ENCODE measurements at regions not wholly inside any gene's neighbourhood (a gene's known extent, or its start where the extent isn't known, plus 50 kb on each side); places are given as distances from the start of the nearest gene placed in this dataset.

DNA sequence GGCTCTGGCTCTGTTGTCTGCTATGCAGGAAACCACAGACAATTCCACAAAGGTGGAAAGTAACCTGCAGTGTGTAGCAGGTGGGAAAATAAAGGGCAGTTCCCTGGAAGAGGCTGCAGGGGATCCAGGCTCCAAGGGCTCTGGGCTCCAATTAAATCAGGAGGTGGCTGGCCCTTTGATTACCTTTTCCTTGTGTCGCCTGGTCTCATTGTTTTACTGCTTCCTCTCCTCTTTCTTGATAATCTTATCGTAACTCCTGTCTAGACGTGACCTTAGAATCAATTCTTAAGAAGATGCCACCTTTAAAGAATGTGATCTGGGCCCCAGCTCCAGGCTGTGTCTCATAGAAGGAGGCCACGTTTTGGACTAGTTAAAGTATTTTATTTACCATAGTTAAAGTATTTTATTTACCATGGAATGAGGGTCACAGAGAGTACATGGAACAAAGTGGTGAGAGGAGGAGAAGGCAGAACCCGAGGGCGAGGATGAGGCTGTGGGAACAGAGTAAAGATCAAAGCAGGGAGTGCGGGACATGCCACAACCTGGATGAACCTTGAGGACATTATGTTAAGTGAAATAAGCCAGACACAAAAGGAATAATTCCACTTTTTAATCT lies 237.5 kb upstream of the STT3B start:
- TF ChIP-seq, protein P1, sequence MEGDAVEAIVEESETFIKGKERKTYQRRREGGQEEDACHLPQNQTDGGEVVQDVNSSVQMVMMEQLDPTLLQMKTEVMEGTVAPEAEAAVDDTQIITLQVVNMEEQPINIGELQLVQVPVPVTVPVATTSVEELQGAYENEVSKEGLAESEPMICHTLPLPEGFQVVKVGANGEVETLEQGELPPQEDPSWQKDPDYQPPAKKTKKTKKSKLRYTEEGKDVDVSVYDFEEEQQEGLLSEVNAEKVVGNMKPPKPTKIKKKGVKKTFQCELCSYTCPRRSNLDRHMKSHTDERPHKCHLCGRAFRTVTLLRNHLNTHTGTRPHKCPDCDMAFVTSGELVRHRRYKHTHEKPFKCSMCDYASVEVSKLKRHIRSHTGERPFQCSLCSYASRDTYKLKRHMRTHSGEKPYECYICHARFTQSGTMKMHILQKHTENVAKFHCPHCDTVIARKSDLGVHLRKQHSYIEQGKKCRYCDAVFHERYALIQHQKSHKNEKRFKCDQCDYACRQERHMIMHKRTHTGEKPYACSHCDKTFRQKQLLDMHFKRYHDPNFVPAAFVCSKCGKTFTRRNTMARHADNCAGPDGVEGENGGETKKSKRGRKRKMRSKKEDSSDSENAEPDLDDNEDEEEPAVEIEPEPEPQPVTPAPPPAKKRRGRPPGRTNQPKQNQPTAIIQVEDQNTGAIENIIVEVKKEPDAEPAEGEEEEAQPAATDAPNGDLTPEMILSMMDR (IDR thresholded peaks at IDR 0.05; ENCODE audit: low read depth, low read length), result no peak
- no peak for TF ChIP-seq POLR2A (IDR thresholded peaks at IDR 0.05; ENCODE audit: extremely low read depth, insufficient read length)
- TF ChIP-seq, protein P2, sequence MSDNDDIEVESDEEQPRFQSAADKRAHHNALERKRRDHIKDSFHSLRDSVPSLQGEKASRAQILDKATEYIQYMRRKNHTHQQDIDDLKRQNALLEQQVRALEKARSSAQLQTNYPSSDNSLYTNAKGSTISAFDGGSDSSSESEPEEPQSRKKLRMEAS (IDR thresholded peaks at IDR 0.05; ENCODE audit: low read depth, low read length), result no peak
